Stimulated activated memory B cell treated with anti-CD40 and anti-IgM and Interleukin-4, amounts not matched to agents 10 μg/mL and 1 μg/mL and 100 μg/mL, for 72 hours (primary cell): ENCODE measurements at regions not wholly inside any gene's neighbourhood (a gene's known extent, or its start where the extent isn't known, plus 50 kb on each side); places are given as distances from the start of the nearest gene placed in this dataset.

ENCODE experiments used
- ATAC-seq: fragments of 150-1000 bp; cut with Tn5 transposase; 2 replicates; pipeline ENCODE4 v1.10.0; 2021
- H3K27ac Mint-ChIP-seq: one replicate; pipeline ENCODE4 v1.8.0; 2022; ENCODE audit warnings: mild to moderate bottlenecking, mixed read lengths
- H3K27me3 Mint-ChIP-seq: one replicate; pipeline ENCODE4 v1.8.0; 2022; ENCODE audit warnings: mixed read lengths
- H3K36me3 Mint-ChIP-seq: one replicate; pipeline ENCODE4 v1.8.0; 2022; ENCODE audit warnings: mixed read lengths
- H3K4me1 Mint-ChIP-seq: one replicate; pipeline ENCODE4 v1.8.0; 2022; ENCODE audit warnings: mixed read lengths
- H3K4me3 Mint-ChIP-seq: one replicate; pipeline ENCODE4 v1.8.0; 2022; ENCODE audit warnings: mild to moderate bottlenecking, moderate library complexity, mixed read lengths
- H3K9me3 Mint-ChIP-seq: one replicate; pipeline ENCODE4 v1.8.0; 2022; ENCODE audit warnings: mixed read lengths

GRCh38 chrY:8729971-8730370 lies 607.3 kb upstream of the TSPY4 start:
- Mint-ChIP-seq H3K27me3 (no peaks in the 10 kb centered on the region), H3K27ac (no peak overlapping the region), H3K4me3 (no peak overlapping the region), H3K4me1 (no peaks in the 10 kb centered on the region), H3K36me3 (no peaks in the 10 kb centered on the region), H3K9me3 (no peaks in the 10 kb centered on the region)
- no peak for ATAC-seq

- Mint-ChIP-seq H3K9me3 (no peaks in the 10 kb centered on the region), H3K27ac (no peak overlapping the region), H3K4me3 (no peak overlapping the region), H3K27me3 (no peaks in the 10 kb centered on the region), H3K4me1 (no peaks in the 10 kb centered on the region), H3K36me3 (no peaks in the 10 kb centered on the region)
- no peak for ATAC-seq
These were observed 595.8 kb upstream of the TSPY4 start for GRCh38 chrY:8741343-8742069.

GRCh38 chrY:8764184-8764583 lies 573.1 kb upstream of the TSPY4 start:
- Mint-ChIP-seq H3K27ac (no peak overlapping the region), H3K4me1 (no peaks in the 10 kb centered on the region), H3K4me3 (no peak overlapping the region), H3K27me3 (no peaks in the 10 kb centered on the region), H3K9me3 (no peaks in the 10 kb centered on the region), H3K36me3 (no peaks in the 10 kb centered on the region)
- no peak for ATAC-seq

- no peak overlapping the region for H3K4me3 Mint-ChIP-seq
- no peaks in the 10 kb centered on the region for H3K9me3 Mint-ChIP-seq
- no peak overlapping the region for H3K27ac Mint-ChIP-seq
- peaks cover 8% of the 10 kb centered on the region for H3K27me3 Mint-ChIP-seq
- no peaks in the 10 kb centered on the region for H3K36me3 Mint-ChIP-seq
- no peak for ATAC-seq
- H3K4me1 Mint-ChIP-seq: no peaks in the 10 kb centered on the region
These were observed 555.9 kb upstream of the TSPY4 start for GRCh38 chrY:8781184-8781890.

GRCh38 chrY:8794561-8794960 lies 542.7 kb upstream of the TSPY4 start:
- Mint-ChIP-seq H3K9me3 (no peaks in the 10 kb centered on the region), H3K27me3 (no peaks in the 10 kb centered on the region), H3K27ac (no peak overlapping the region), H3K36me3 (no peaks in the 10 kb centered on the region), H3K4me1 (no peaks in the 10 kb centered on the region), H3K4me3 (no peak overlapping the region)
- no peak for ATAC-seq

- Mint-ChIP-seq H3K4me1 (peaks cover 30% of the 10 kb centered on the region), H3K9me3 (no peaks in the 10 kb centered on the region), H3K27ac (peak overlapping the region; percentile 12), H3K4me3 (peak overlapping the region; percentile 6), H3K36me3 (no peaks in the 10 kb centered on the region), H3K27me3 (no peaks in the 10 kb centered on the region)
- peak; percentile 53 for ATAC-seq
These were observed 532.9 kb upstream of the TSPY4 start for GRCh38 chrY:8804317-8804716.

GRCh38 chrY:8807648-8808408 lies 529.4 kb upstream of the TSPY4 start:
- Mint-ChIP-seq H3K27me3 (no peaks in the 10 kb centered on the region), H3K27ac (no peak overlapping the region), H3K36me3 (no peaks in the 10 kb centered on the region), H3K4me1 (peaks cover 35% of the 10 kb centered on the region), H3K4me3 (no peak overlapping the region), H3K9me3 (no peaks in the 10 kb centered on the region)
- ATAC-seq: no peak

- Mint-ChIP-seq H3K27ac (no peak overlapping the region), H3K4me1 (peaks cover 28% of the 10 kb centered on the region), H3K9me3 (no peaks in the 10 kb centered on the region), H3K4me3 (no peak overlapping the region), H3K27me3 (no peaks in the 10 kb centered on the region), H3K36me3 (no peaks in the 10 kb centered on the region)
- no peak for ATAC-seq
These were observed 528.7 kb upstream of the TSPY4 start for GRCh38 chrY:8808611-8809010.

- Mint-ChIP-seq H3K27ac (no peak overlapping the region), H3K4me3 (no peak overlapping the region), H3K27me3 (no peaks in the 10 kb centered on the region), H3K9me3 (no peaks in the 10 kb centered on the region), H3K36me3 (no peaks in the 10 kb centered on the region), H3K4me1 (peaks cover 23% of the 10 kb centered on the region)
- no peak for ATAC-seq
These were observed 528.2 kb upstream of the TSPY4 start for GRCh38 chrY:8809076-8809475.

GRCh38 chrY:8814143-8814542 lies 523.1 kb upstream of the TSPY4 start:
- H3K27ac Mint-ChIP-seq: no peak overlapping the region
- H3K9me3 Mint-ChIP-seq: no peaks in the 10 kb centered on the region
- H3K4me3 Mint-ChIP-seq: no peak overlapping the region
- ATAC-seq: no peak
- H3K4me1 Mint-ChIP-seq: peaks cover 11% of the 10 kb centered on the region
- H3K36me3 Mint-ChIP-seq: no peaks in the 10 kb centered on the region
- H3K27me3 Mint-ChIP-seq: no peaks in the 10 kb centered on the region

GRCh38 chrY:8815616-8816015 lies 521.6 kb upstream of the TSPY4 start:
- Mint-ChIP-seq H3K27me3 (no peaks in the 10 kb centered on the region), H3K4me3 (no peak overlapping the region), H3K9me3 (no peaks in the 10 kb centered on the region), H3K36me3 (no peaks in the 10 kb centered on the region), H3K4me1 (peaks cover 11% of the 10 kb centered on the region), H3K27ac (no peak overlapping the region)
- no peak for ATAC-seq

GRCh38 chrY:8820032-8820431 lies 517.2 kb upstream of the TSPY4 start:
- Mint-ChIP-seq H3K27ac (no peak overlapping the region), H3K36me3 (no peaks in the 10 kb centered on the region), H3K4me3 (no peak overlapping the region), H3K9me3 (no peaks in the 10 kb centered on the region), H3K4me1 (no peaks in the 10 kb centered on the region), H3K27me3 (no peaks in the 10 kb centered on the region)
- no peak for ATAC-seq

GRCh38 chrY:8821106-8821505 lies 516.2 kb upstream of the TSPY4 start:
- Mint-ChIP-seq H3K36me3 (no peaks in the 10 kb centered on the region), H3K4me1 (no peaks in the 10 kb centered on the region), H3K9me3 (no peaks in the 10 kb centered on the region), H3K27me3 (no peaks in the 10 kb centered on the region), H3K27ac (no peak overlapping the region), H3K4me3 (no peak overlapping the region)
- no peak for ATAC-seq

GRCh38 chrY:8852278-8852677 lies 485.0 kb upstream of the TSPY4 start:
- Mint-ChIP-seq H3K4me3 (no peak overlapping the region), H3K9me3 (no peaks in the 10 kb centered on the region), H3K27me3 (no peaks in the 10 kb centered on the region), H3K36me3 (no peaks in the 10 kb centered on the region), H3K27ac (no peak overlapping the region), H3K4me1 (no peaks in the 10 kb centered on the region)
- no peak for ATAC-seq

- H3K27ac Mint-ChIP-seq: no peak overlapping the region
- no peaks in the 10 kb centered on the region for H3K27me3 Mint-ChIP-seq
- no peak for ATAC-seq
- no peaks in the 10 kb centered on the region for H3K36me3 Mint-ChIP-seq
- no peak overlapping the region for H3K4me3 Mint-ChIP-seq
- no peaks in the 10 kb centered on the region for H3K9me3 Mint-ChIP-seq
- H3K4me1 Mint-ChIP-seq: no peaks in the 10 kb centered on the region
These were observed 448.9 kb upstream of the TSPY4 start for GRCh38 chrY:8888371-8888770.

- Mint-ChIP-seq H3K27me3 (no peaks in the 10 kb centered on the region), H3K4me3 (no peak overlapping the region)
- ATAC-seq: no peak
These were observed 439.4 kb upstream of the TSPY4 start for GRCh38 chrY:8897876-8898275.

More at GRCh38 chrY:8897876-8898275, 439.4 kb upstream of the TSPY4 start:
- no peaks in the 10 kb centered on the region for H3K36me3 Mint-ChIP-seq
- no peaks in the 10 kb centered on the region for H3K4me1 Mint-ChIP-seq
- no peaks in the 10 kb centered on the region for H3K9me3 Mint-ChIP-seq
- H3K27ac Mint-ChIP-seq: no peak overlapping the region
